ENCODE measurements at regions not wholly inside any gene's neighbourhood (a gene's known extent, or its start where the extent isn't known, plus 50 kb on each side); places are given as distances from the start of the nearest gene placed in this dataset.

DNA sequence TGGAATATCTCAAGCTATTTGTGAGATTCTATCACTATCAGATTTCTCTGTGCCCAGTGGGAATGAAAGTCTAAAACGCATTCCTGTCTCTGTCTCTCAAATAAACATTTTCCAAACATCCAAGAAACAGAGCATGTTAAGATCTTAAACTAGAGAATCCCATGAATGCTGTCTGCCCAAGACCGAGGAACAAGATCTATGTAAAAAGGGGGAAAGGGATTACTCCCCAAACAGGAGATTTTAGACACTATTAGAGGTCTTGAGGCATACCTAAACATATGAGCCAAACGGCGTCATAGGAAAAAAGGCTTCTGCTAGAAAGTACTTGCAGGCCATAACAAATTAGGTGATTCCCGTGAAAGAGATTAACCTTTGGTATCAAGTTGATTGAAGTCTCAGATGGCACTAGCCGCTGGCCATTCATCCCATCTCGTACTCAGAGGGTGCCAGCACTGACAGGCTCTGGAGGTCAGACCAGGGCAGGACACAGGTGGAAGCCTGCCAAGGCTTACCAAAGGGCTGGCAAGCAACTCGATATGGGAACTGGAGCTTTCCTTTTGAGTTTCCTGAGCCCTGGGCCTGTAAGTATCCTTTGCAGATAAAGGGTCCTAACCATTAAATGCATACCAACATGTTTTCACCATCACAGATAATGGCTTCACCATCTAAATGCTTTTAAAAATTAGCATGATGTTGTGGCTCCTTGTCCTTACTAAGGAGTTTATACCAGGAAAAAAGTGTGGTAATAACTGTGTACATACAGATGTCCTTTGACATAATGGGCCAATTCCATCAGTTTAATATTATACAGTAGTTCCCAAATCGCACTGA, 225.2 kb downstream of the FOXO1 start:
- Histone ChIP-seq H3K9ac (ENCODE audit: insufficient read length, low read depth) (no peak overlapping the region), H3K4me1 (ENCODE audit: insufficient read depth, insufficient read length) (no peaks in the 10 kb centered on the region), H3K9me3 (ENCODE audit: insufficient read depth, low read length) (peaks cover 11% of the 10 kb centered on the region; the same call in 1 of the 2 replicates), H3K27me3 (ENCODE audit: insufficient read depth, insufficient read length) (no peaks in the 10 kb centered on the region), H3K4me3 (ENCODE audit: insufficient read length, low read depth) (no peak overlapping the region), H3K36me3 (ENCODE audit: insufficient read depth, insufficient read length, low read length) (no peaks in the 10 kb centered on the region)
- DNase-seq (ENCODE audit: low read depth, low spot score), result no peak
- TF ChIP-seq ZNF274 (IDR thresholded peaks at IDR 0.05; ENCODE audit: low read depth, low read length), result no peak
- TF ChIP-seq SUZ12 (IDR thresholded peaks at IDR 0.05; ENCODE audit: extremely low read depth, insufficient read depth, insufficient read length), result no peak
- no peak for TF ChIP-seq YY1 (IDR thresholded peaks at IDR 0.05; ENCODE audit: insufficient read depth, insufficient read length)

DNA sequence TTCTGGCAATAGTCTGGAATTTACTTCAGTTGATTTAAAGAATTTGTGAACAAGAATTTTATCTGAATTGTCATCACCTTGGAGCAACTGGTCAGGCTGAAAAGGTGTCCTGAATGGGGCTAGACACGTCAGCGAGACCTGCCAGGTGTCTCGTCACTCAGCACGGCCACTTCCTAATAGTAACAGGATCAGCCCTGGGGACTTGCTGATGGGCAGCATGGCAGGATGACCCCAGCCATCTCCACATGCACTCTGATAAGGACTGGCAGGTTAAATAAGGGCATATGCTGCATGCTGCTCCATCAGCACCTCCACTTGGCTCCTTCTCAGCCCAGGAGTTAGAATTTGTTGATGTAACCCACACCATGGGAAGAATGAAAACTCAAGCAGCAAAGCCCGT, 224.2 kb downstream of the FOXO1 start:
- Histone ChIP-seq H3K36me3 (ENCODE audit: insufficient read depth, insufficient read length, low read length) (no peaks in the 10 kb centered on the region), H3K9me3 (ENCODE audit: insufficient read depth, low read length) (peaks cover 11% of the 10 kb centered on the region; the same call in 1 of the 2 replicates), H3K4me1 (ENCODE audit: insufficient read depth, insufficient read length) (no peaks in the 10 kb centered on the region), H3K4me3 (ENCODE audit: insufficient read length, low read depth) (no peak overlapping the region), H3K9ac (ENCODE audit: insufficient read length, low read depth) (no peak overlapping the region), H3K27me3 (ENCODE audit: insufficient read depth, insufficient read length) (no peaks in the 10 kb centered on the region)
- DNase-seq (ENCODE audit: low read depth, low spot score), result no peak
- TF ChIP-seq SUZ12 (IDR thresholded peaks at IDR 0.05; ENCODE audit: extremely low read depth, insufficient read depth, insufficient read length), result no peak
- TF ChIP-seq ZNF274 (IDR thresholded peaks at IDR 0.05; ENCODE audit: low read depth, low read length), result no peak
- TF ChIP-seq YY1 (IDR thresholded peaks at IDR 0.05; ENCODE audit: insufficient read depth, insufficient read length), result no peak

DNA sequence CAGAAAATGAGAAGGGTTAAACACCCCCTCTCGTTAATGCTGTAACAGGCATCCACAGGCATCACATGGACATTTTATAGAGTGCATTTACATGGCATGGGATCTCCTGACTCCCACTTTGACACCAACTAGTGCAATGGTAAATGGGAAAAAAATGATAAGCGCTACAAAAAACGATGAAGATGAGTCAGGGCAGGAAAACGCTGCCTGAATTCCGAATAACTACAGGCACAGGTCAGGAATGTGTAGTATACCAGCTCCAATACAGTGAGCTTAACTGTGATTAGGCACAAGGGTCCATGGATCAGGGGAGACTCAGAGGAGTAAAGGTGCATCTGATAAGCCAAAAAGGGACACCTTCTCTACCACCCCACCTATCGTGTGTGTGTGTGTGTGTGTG, 223.6 kb downstream of the FOXO1 start:
- Histone ChIP-seq H3K36me3 (ENCODE audit: insufficient read depth, insufficient read length, low read length) (no peaks in the 10 kb centered on the region), H3K27me3 (ENCODE audit: insufficient read depth, insufficient read length) (no peaks in the 10 kb centered on the region), H3K4me1 (ENCODE audit: insufficient read depth, insufficient read length) (no peaks in the 10 kb centered on the region), H3K9me3 (ENCODE audit: insufficient read depth, low read length) (peaks cover 11% of the 10 kb centered on the region; the same call in 1 of the 2 replicates), H3K4me3 (ENCODE audit: insufficient read length, low read depth) (no peak overlapping the region), H3K9ac (ENCODE audit: insufficient read length, low read depth) (no peak overlapping the region)
- no peak for DNase-seq (ENCODE audit: low read depth, low spot score)
- TF ChIP-seq ZNF274 (IDR thresholded peaks at IDR 0.05; ENCODE audit: low read depth, low read length), result no peak
- no peak for TF ChIP-seq SUZ12 (IDR thresholded peaks at IDR 0.05; ENCODE audit: extremely low read depth, insufficient read depth, insufficient read length)
- TF ChIP-seq YY1 (IDR thresholded peaks at IDR 0.05; ENCODE audit: insufficient read depth, insufficient read length), result no peak

DNA sequence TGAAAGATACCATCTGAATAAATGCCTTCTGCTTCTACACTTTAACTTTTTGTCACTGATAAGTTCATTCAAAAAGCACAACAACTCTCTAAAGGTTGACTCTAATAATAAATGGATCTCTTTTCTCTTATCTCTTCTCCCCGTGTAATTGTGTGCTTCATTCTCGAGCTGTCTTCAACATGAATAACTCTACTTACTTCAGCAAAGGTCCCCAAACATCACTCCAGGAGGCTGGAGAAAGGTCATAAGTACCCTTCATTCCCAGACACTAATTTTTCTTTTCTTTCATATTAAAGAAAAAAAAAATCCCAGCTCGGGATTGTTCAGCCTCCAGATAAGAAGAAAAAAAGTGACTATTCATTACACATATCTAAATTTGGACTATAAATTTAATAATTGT, 222.2 kb downstream of the FOXO1 start:
- peaks cover 14% of the 10 kb centered on the region; the same call in 1 of the 2 replicates for H3K9me3 ChIP-seq (ENCODE audit: insufficient read depth, low read length)
- TF ChIP-seq YY1 (IDR thresholded peaks at IDR 0.05; ENCODE audit: insufficient read depth, insufficient read length) (no peak), SUZ12 (IDR thresholded peaks at IDR 0.05; ENCODE audit: extremely low read depth, insufficient read depth, insufficient read length) (no peak), ZNF274 (IDR thresholded peaks at IDR 0.05; ENCODE audit: low read depth, low read length) (no peak)
- H3K4me3 ChIP-seq (ENCODE audit: insufficient read length, low read depth), result no peak overlapping the region
- H3K27me3 ChIP-seq (ENCODE audit: insufficient read depth, insufficient read length), result no peaks in the 10 kb centered on the region
- H3K9ac ChIP-seq (ENCODE audit: insufficient read length, low read depth), result no peak overlapping the region
- H3K4me1 ChIP-seq (ENCODE audit: insufficient read depth, insufficient read length), result no peaks in the 10 kb centered on the region
- no peaks in the 10 kb centered on the region for H3K36me3 ChIP-seq (ENCODE audit: insufficient read depth, insufficient read length, low read length)
- no peak for DNase-seq (ENCODE audit: low read depth, low spot score)

DNA sequence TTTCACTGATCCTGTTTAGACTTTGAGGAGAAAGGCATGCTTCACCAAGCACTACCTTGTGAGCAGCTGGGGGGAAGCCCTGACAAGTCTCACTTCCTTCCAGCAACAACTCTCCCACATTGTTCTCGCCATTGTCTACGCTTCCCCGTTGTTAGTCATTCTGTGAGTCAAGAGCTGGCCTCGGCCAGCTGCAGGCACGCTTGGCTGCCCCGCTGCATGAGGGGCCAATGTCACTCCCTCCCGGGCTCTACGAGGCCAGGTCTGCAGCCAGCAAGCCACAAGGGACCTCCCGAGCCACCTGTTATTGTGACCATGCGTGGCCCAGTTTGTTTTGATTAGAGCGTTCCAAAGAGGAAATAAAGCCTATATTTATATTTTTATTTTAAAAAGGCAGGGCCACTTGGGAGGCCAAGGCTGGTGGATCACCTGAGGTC, 220.9 kb downstream of the FOXO1 start:
- Histone ChIP-seq H3K27me3 (ENCODE audit: insufficient read depth, insufficient read length) (no peaks in the 10 kb centered on the region), H3K9ac (ENCODE audit: insufficient read length, low read depth) (no peak overlapping the region), H3K9me3 (ENCODE audit: insufficient read depth, low read length) (peaks cover 19% of the 10 kb centered on the region; the same call in 1 of the 2 replicates), H3K4me3 (ENCODE audit: insufficient read length, low read depth) (no peak overlapping the region), H3K36me3 (ENCODE audit: insufficient read depth, insufficient read length, low read length) (no peaks in the 10 kb centered on the region), H3K4me1 (ENCODE audit: insufficient read depth, insufficient read length) (no peaks in the 10 kb centered on the region)
- no peak for DNase-seq (ENCODE audit: low read depth, low spot score)
- TF ChIP-seq ZNF274 (IDR thresholded peaks at IDR 0.05; ENCODE audit: low read depth, low read length) (no peak), SUZ12 (IDR thresholded peaks at IDR 0.05; ENCODE audit: extremely low read depth, insufficient read depth, insufficient read length) (no peak), YY1 (IDR thresholded peaks at IDR 0.05; ENCODE audit: insufficient read depth, insufficient read length) (no peak)

DNA sequence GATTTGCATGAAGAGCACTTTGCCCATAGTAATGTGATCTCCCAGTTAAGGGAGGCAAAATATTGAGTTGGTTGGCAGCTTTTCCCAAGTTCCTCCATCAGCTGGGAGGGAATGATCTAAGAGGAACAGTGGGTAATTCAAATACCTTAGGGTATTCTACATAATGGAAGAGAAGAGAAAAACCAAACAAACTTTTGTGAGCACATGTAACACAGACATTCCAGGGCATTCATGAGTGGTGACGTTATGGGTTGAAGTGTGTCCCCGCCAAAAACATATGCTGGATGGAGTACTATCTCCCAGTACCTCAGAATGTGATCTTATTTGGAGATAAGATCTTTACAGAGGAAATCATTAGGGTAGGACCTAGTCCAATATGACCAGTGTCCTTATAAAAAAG, 220.1 kb downstream of the FOXO1 start:
- no peak for TF ChIP-seq SUZ12 (IDR thresholded peaks at IDR 0.05; ENCODE audit: extremely low read depth, insufficient read depth, insufficient read length)
- TF ChIP-seq YY1 (IDR thresholded peaks at IDR 0.05; ENCODE audit: insufficient read depth, insufficient read length), result no peak
- TF ChIP-seq ZNF274 (IDR thresholded peaks at IDR 0.05; ENCODE audit: low read depth, low read length), result no peak
- DNase-seq (ENCODE audit: low read depth, low spot score), result no peak
- Histone ChIP-seq H3K9ac (ENCODE audit: insufficient read length, low read depth) (no peak overlapping the region), H3K27me3 (ENCODE audit: insufficient read depth, insufficient read length) (no peaks in the 10 kb centered on the region), H3K4me1 (ENCODE audit: insufficient read depth, insufficient read length) (no peaks in the 10 kb centered on the region), H3K9me3 (ENCODE audit: insufficient read depth, low read length) (peaks cover 21% of the 10 kb centered on the region; the same call in 1 of the 2 replicates), H3K4me3 (ENCODE audit: insufficient read length, low read depth) (no peak overlapping the region), H3K36me3 (ENCODE audit: insufficient read depth, insufficient read length, low read length) (no peaks in the 10 kb centered on the region)

DNA sequence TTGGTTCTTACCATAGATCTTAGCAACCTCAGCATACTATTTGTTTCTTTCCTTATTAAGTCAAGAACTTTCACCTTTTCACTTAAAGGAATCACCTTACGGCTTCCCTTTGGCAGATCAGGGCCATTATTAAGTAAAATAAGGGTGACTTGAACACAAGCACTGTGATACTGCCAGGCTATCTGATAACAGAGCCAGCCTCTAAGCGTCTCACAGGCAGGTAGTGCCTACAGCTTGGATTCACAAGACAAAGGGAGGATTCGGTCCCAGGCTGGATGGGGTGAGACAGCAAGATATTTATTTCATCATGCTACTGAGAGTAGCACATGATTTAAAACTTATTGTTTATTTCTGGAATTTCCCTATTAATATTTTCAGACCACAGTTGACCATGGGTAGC, 218.6 kb downstream of the FOXO1 start:
- Histone ChIP-seq H3K27me3 (ENCODE audit: insufficient read depth, insufficient read length) (no peaks in the 10 kb centered on the region), H3K4me3 (ENCODE audit: insufficient read length, low read depth) (no peak overlapping the region), H3K4me1 (ENCODE audit: insufficient read depth, insufficient read length) (no peaks in the 10 kb centered on the region), H3K9ac (ENCODE audit: insufficient read length, low read depth) (no peak overlapping the region), H3K36me3 (ENCODE audit: insufficient read depth, insufficient read length, low read length) (no peaks in the 10 kb centered on the region), H3K9me3 (ENCODE audit: insufficient read depth, low read length) (peaks cover 21% of the 10 kb centered on the region; the same call in 1 of the 2 replicates)
- DNase-seq (ENCODE audit: low read depth, low spot score), result no peak
- TF ChIP-seq YY1 (IDR thresholded peaks at IDR 0.05; ENCODE audit: insufficient read depth, insufficient read length) (no peak), SUZ12 (IDR thresholded peaks at IDR 0.05; ENCODE audit: extremely low read depth, insufficient read depth, insufficient read length) (no peak), ZNF274 (IDR thresholded peaks at IDR 0.05; ENCODE audit: low read depth, low read length) (no peak)
